GM12878 (cell line): ENCODE measurements at regions not wholly inside any gene's neighbourhood (a gene's known extent, or its start where the extent isn't known, plus 50 kb on each side); places are given as distances from the start of the nearest gene placed in this dataset.

Experiments
- ATAC-seq: fragments of 200-7000 bp; cut with Tn5 transposase; 3 replicates; pipeline ENCODE4 v1.9.1; 2020; ENCODE audit warnings: mild to moderate bottlenecking, moderate library complexity
- BruUV-seq: library from RNA; stranded (reverse); fragments of 400-500 nt; replicated peaks from 2 replicates; lab custom pipeline; 2021; lab: Mats Ljungman, UMichigan
- CTCF ChIA-PET: fragments of 300-600 bp; sonication (Branson Sonifier 250); formaldehyde crosslinking; extraction: SDS; loops from one replicate; lab custom pipeline; 2021; ENCODE audit warnings: inconsistent platforms; lab: Yijun Ruan, JAX
- POLR2A ChIA-PET: fragments of 350-600 bp; formaldehyde crosslinking; extraction: SDS; loops from one replicate; lab custom pipeline; 2021; ENCODE audit warnings: inconsistent platforms; lab: Charles Lee
- RAD21 ChIA-PET: fragments of 300-600 bp; sonication (Branson Sonifier 250); formaldehyde crosslinking; loops from one replicate; lab custom pipeline; 2023; ENCODE audit warnings: antibody characterized with exemption; ENCODE audit not compliant: unreplicated experiment; lab: Charles Lee
- SMC1A ChIA-PET: fragments of 300-600 bp; sonication (Branson Sonifier 250); formaldehyde crosslinking; loops from one replicate; lab custom pipeline; 2023; ENCODE audit not compliant: unreplicated experiment, uncharacterized antibody; lab: Charles Lee
- DNase-seq: peaks from one replicate; pipeline ENCODE4 v3.0.0-alpha.2; 2011; ENCODE audit warnings: low read depth, low spot score
- FAIRE-seq: peaks from 3 replicates; lab custom pipeline; 2011; peaks lifted over from hg19 to GRCh38; lab: Jason Lieb, UNC
- H2AFZ ChIP-seq: 2 replicates; pipeline ENCODE4 v1.6.0; 2011; ENCODE audit warnings: low read depth, low read length, control low read depth; ENCODE audit not compliant: control insufficient read depth
- H3K27ac ChIP-seq: 2 replicates; pipeline ENCODE4 v1.5.1; 2011; ENCODE audit warnings: control low read depth; ENCODE audit not compliant: control insufficient read depth, insufficient read depth
- H3K27me3 ChIP-seq, 2 experiments: replicated peaks in 1 of 2; 2 replicates each; pipeline versions ENCODE4 v1.6.0 to v1.6.1; 2011; ENCODE audit warnings: low read length in 1 of 2; ENCODE audit not compliant: control insufficient read depth in 2 of 2, insufficient read depth in 2 of 2
- H3K36me3 ChIP-seq, 2 experiments: 2 replicates each; pipeline ENCODE4 v1.5.1; 2011; ENCODE audit warnings: low read length in 1 of 2; ENCODE audit not compliant: control insufficient read depth in 2 of 2, insufficient read depth in 2 of 2
- H3K4me1 ChIP-seq: 2 replicates; pipeline ENCODE4 v1.6.1; 2011; ENCODE audit warnings: mild to moderate bottlenecking, low read length, moderate library complexity, mixed read lengths; ENCODE audit not compliant: control insufficient read depth, insufficient read depth
- H3K4me2 ChIP-seq: 2 replicates; pipeline ENCODE4 v1.6.0; 2011; ENCODE audit warnings: control low read depth; ENCODE audit not compliant: control insufficient read depth, insufficient read depth
- H3K4me3 ChIP-seq: fragments of 200-600 bp; sonication (generic); 2 replicates; pipeline ENCODE4 v1.5.1; 2016
- H3K79me2 ChIP-seq: 2 replicates; pipeline ENCODE4 v1.6.0; 2011; ENCODE audit warnings: low read length; ENCODE audit not compliant: control insufficient read depth, insufficient read depth
- H3K9ac ChIP-seq: 2 replicates; pipeline ENCODE4 v1.8.0; 2011; ENCODE audit warnings: low read length, control low read depth, mixed read lengths; ENCODE audit not compliant: control insufficient read depth, insufficient read depth
- H3K9me3 ChIP-seq: replicated peaks from 3 replicates; pipeline ENCODE4 v1.5.1; 2011; ENCODE audit warnings: mild to moderate bottlenecking, low read length; ENCODE audit not compliant: control insufficient read depth, insufficient read depth
- H4K20me1 ChIP-seq: 2 replicates; pipeline ENCODE4 v1.6.0; 2011; ENCODE audit not compliant: control insufficient read depth, insufficient read depth
- CREB1 ChIP-seq: IDR thresholded peaks from 2 replicates; pipeline ENCODE4 v1.6.1; 2012; ENCODE audit warnings: low read depth, mild to moderate bottlenecking, inconsistent platforms
- RBBP5 ChIP-seq: fragments of 200-600 bp; sonication (generic); conservative IDR thresholded peaks from 2 replicates; pipeline ENCODE4 v1.6.1; 2016
- SIX5 ChIP-seq: IDR thresholded peaks from 2 replicates; pipeline ENCODE4 v1.6.1; 2011; ENCODE audit warnings: mild to moderate bottlenecking, low read depth, low read length, moderate library complexity; ENCODE audit not compliant: severe bottlenecking
- SPI1 ChIP-seq: IDR thresholded peaks from 2 replicates; pipeline ENCODE4 v1.6.1; 2011; ENCODE audit warnings: low read depth, mild to moderate bottlenecking, low read length, moderate library complexity, borderline replicate concordance; ENCODE audit not compliant: insufficient read depth
- WGBS: methylation state at CpG from one replicate; pipeline ENCODE4 v1.1.6; 2016; ENCODE audit warnings: low lambda C conversion rate; ENCODE audit not compliant: insufficient replicate concordance, insufficient coverage; ENCODE audit errors: missing lambda C conversion rate; 5-methylcytosine and 5-hydroxymethylcytosine counted together
- in situ Hi-C: fragments of 300-500 bp; cut with MboI; formaldehyde crosslinking; loops from 9 replicates; pipeline ENCODE4 v1.14.3; 2018; ENCODE audit warnings: mixed read lengths
- intact Hi-C: fragments of 100-400 bp; cut with micrococcal nuclease; formaldehyde crosslinking; loops from one replicate; pipeline ENCODE4 v1.14.2; 2022; ENCODE audit not compliant: unreplicated experiment

GRCh38 chr5:61245486-61245885, 83.2 kb upstream of the SMIM15 start:
- FAIRE-seq (no peak), ATAC-seq (peak; percentile 24; the same call in 1 of the 3 replicates), DNase-seq (no peak)
- Histone ChIP-seq H3K27me3 (no peaks in the 10 kb centered on the region), H3K9ac (no peak overlapping the region), H3K4me2 (no peak overlapping the region), H3K4me3 (no peak overlapping the region), H4K20me1 (no peaks in the 10 kb centered on the region), H3K27ac (no peak overlapping the region), H2AFZ (no peak overlapping the region), H3K9me3 (no peaks in the 10 kb centered on the region), H3K79me2 (no peaks in the 10 kb centered on the region), H3K4me1 (no peaks in the 10 kb centered on the region), H3K36me3 (no peaks in the 10 kb centered on the region)
- ChIA-PET RAD21 (no interaction called here), SMC1A (no interaction called here), POLR2A (no interaction called here), CTCF (interaction anchor here (0.7 kb wide), 1 partner anchor 110 kb away, joined by 3 read pairs; no protein-coding TSS in a partner anchor)
- WGBS = 47% methylated on average over 4 of the region's 4 CpGs
- no TSS peak for BruUV-seq
- TF ChIP-seq SIX5 (no peak), SPI1 (0 out of 2 replicates have a peak, but pooled peaks have one; percentile 17)
- intact Hi-C loops = no loop called here
- in situ Hi-C loops = no loop called here

GRCh38 chr5:61245936-61246335, 83.7 kb upstream of the SMIM15 start:
- Histone ChIP-seq H3K27me3 (no peaks in the 10 kb centered on the region), H3K4me2 (no peak overlapping the region), H4K20me1 (no peaks in the 10 kb centered on the region), H3K4me3 (no peak overlapping the region), H3K4me1 (no peaks in the 10 kb centered on the region), H3K9ac (no peak overlapping the region), H3K27ac (no peak overlapping the region), H2AFZ (no peak overlapping the region), H3K79me2 (no peaks in the 10 kb centered on the region), H3K36me3 (no peaks in the 10 kb centered on the region), H3K9me3 (no peaks in the 10 kb centered on the region)
- WGBS = 69% methylated on average over 9 of the region's 9 CpGs
- CTCF ChIA-PET = interaction anchor here (0.7 kb wide), 1 partner anchor 109 kb away, joined by 3 read pairs; no protein-coding TSS in a partner anchor
- in situ Hi-C loops = no loop called here
- intact Hi-C loops = no loop called here
- POLR2A ChIA-PET = no interaction called here
- FAIRE-seq (no peak), DNase-seq (no peak), ATAC-seq (no peak)
- TF ChIP-seq RBBP5 (no peak), CREB1 (no peak)
- RAD21 ChIA-PET = no interaction called here
- SMC1A ChIA-PET = no interaction called here
- no TSS peak for BruUV-seq
